ENCODE measurements at regions not wholly inside any gene's neighbourhood (a gene's known extent, or its start where the extent isn't known, plus 50 kb on each side); places are given as distances from the start of the nearest gene placed in this dataset.

DNA sequence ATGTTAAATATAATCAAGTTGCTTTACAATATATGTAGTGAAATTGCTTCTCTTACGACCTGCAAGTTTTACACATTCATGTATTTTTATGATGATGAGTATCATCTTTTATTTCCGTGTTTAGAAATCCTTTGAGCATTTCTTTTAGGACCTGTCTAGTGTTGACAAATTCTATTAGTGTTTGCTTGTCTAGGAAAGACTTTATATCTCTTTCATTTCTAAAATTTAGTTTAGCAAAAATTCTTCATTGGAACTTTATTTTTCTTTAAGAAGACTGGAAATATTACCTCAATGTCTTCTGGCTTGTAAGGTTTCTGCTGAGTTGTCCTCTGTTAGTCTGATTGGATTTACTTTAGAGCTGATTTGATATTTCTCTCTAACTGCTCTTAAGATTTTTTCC is 920.9 kb upstream of the CTNND2 start:
- TF ChIP-seq, protein P1, sequence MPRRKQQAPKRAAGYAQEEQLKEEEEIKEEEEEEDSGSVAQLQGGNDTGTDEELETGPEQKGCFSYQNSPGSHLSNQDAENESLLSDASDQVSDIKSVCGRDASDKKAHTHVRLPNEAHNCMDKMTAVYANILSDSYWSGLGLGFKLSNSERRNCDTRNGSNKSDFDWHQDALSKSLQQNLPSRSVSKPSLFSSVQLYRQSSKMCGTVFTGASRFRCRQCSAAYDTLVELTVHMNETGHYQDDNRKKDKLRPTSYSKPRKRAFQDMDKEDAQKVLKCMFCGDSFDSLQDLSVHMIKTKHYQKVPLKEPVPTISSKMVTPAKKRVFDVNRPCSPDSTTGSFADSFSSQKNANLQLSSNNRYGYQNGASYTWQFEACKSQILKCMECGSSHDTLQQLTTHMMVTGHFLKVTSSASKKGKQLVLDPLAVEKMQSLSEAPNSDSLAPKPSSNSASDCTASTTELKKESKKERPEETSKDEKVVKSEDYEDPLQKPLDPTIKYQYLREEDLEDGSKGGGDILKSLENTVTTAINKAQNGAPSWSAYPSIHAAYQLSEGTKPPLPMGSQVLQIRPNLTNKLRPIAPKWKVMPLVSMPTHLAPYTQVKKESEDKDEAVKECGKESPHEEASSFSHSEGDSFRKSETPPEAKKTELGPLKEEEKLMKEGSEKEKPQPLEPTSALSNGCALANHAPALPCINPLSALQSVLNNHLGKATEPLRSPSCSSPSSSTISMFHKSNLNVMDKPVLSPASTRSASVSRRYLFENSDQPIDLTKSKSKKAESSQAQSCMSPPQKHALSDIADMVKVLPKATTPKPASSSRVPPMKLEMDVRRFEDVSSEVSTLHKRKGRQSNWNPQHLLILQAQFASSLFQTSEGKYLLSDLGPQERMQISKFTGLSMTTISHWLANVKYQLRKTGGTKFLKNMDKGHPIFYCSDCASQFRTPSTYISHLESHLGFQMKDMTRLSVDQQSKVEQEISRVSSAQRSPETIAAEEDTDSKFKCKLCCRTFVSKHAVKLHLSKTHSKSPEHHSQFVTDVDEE (CRISPR knock-in tag; IDR thresholded peaks at IDR 0.05) = no peak

DNA sequence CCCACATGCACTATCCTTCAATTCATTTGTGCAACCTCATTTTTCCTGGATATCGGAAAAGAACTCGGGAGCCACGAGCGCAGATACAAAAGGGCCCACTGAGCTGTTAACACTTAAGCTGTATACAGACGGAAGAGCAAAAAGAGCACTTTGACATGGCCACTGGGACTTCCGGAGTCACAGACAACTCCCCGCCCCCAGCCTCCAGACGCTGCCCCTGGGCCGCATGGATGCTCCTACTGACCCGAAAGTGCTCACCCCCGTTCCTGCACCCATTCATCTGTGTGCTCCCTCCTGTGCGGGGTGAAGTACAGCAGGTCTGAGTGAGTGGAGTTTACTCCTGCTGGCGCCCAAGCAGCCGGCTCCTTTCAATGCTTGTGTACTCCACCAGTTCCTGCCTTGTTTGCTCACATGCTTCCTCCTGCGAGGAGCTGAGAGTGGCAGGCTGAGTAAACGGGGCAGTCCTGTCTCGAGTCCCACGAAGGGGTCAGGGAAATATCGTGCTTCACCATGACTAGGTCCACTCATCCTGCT is 901.0 kb upstream of the CTNND2 start:
- no peak for ATAC-seq
- TF ChIP-seq ZNF565 (CRISPR knock-in tag; conservative IDR thresholded peaks at IDR 0.05; ENCODE audit: low read depth) (no peak), BACH2 (CRISPR knock-in tag; IDR thresholded peaks at IDR 0.05; ENCODE audit: borderline replicate concordance) (no peak)
- TF ChIP-seq, protein P1 (CRISPR knock-in tag; IDR thresholded peaks at IDR 0.05) = no peak
- TF ChIP-seq, protein P2, sequence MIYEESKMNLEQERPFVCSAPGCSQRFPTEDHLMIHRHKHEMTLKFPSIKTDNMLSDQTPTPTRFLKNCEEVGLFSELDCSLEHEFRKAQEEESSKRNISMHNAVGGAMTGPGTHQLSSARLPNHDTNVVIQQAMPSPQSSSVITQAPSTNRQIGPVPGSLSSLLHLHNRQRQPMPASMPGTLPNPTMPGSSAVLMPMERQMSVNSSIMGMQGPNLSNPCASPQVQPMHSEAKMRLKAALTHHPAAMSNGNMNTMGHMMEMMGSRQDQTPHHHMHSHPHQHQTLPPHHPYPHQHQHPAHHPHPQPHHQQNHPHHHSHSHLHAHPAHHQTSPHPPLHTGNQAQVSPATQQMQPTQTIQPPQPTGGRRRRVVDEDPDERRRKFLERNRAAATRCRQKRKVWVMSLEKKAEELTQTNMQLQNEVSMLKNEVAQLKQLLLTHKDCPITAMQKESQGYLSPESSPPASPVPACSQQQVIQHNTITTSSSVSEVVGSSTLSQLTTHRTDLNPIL (CRISPR knock-in tag; IDR thresholded peaks at IDR 0.05; ENCODE audit: low read depth) = no peak

More for the DNA sequence above, 920.9 kb upstream of the CTNND2 start:
- ATAC-seq = no peak

DNA sequence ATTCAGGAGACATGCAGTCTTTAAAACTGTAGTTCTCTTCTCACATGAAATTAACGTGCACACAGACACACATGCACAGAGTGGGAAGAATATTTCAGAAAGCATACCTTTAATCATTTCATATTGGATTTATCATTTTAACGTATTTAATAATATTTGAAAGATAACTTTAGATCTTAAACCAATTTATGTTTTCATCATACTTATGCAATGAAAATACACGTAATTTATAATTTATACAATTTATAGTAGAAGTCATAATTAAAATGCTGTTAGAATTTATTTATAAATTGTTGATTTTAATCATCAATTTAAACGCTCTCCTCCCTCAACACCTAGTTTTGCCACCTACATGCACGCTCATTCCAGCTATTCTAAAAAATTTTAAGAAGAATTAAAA is 894.9 kb upstream of the CTNND2 start:
- TF ChIP-seq ZNF8 (CRISPR knock-in tag; IDR thresholded peaks at IDR 0.05) (no peak), SNAI2 (CRISPR knock-in tag; IDR thresholded peaks at IDR 0.05) (no peak), ZC3H10 (CRISPR knock-in tag; IDR thresholded peaks at IDR 0.05) (no peak), ESRRG (CRISPR knock-in tag; IDR thresholded peaks at IDR 0.05) (no peak), GLIS3 (CRISPR knock-in tag; IDR thresholded peaks at IDR 0.05) (no peak), ISL1 (CRISPR knock-in tag; IDR thresholded peaks at IDR 0.05) (no peak), PPARA (CRISPR knock-in tag; IDR thresholded peaks at IDR 0.05; ENCODE audit: borderline replicate concordance) (no peak), ZNF70 (CRISPR knock-in tag; IDR thresholded peaks at IDR 0.05) (no peak), ZNF565 (CRISPR knock-in tag; conservative IDR thresholded peaks at IDR 0.05; ENCODE audit: low read depth) (no peak), OSR1 (CRISPR knock-in tag; IDR thresholded peaks at IDR 0.05) (no peak)
- TF ChIP-seq, protein P3, sequence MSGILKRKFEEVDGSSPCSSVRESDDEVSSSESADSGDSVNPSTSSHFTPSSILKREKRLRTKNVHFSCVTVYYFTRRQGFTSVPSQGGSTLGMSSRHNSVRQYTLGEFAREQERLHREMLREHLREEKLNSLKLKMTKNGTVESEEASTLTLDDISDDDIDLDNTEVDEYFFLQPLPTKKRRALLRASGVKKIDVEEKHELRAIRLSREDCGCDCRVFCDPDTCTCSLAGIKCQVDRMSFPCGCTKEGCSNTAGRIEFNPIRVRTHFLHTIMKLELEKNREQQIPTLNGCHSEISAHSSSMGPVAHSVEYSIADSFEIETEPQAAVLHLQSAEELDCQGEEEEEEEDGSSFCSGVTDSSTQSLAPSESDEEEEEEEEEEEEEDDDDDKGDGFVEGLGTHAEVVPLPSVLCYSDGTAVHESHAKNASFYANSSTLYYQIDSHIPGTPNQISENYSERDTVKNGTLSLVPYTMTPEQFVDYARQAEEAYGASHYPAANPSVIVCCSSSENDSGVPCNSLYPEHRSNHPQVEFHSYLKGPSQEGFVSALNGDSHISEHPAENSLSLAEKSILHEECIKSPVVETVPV (CRISPR knock-in tag; IDR thresholded peaks at IDR 0.05) = no peak
- TF ChIP-seq, protein P4, sequence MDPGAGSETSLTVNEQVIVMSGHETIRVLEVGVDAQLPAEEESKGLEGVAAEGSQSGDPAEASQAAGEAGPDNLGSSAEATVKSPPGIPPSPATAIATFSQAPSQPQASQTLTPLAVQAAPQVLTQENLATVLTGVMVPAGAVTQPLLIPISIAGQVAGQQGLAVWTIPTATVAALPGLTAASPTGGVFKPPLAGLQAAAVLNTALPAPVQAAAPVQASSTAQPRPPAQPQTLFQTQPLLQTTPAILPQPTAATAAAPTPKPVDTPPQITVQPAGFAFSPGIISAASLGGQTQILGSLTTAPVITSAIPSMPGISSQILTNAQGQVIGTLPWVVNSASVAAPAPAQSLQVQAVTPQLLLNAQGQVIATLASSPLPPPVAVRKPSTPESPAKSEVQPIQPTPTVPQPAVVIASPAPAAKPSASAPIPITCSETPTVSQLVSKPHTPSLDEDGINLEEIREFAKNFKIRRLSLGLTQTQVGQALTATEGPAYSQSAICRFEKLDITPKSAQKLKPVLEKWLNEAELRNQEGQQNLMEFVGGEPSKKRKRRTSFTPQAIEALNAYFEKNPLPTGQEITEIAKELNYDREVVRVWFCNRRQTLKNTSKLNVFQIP (CRISPR knock-in tag; IDR thresholded peaks at IDR 0.05; ENCODE audit: borderline replicate concordance, low read depth) = no peak
- no peak for ATAC-seq

DNA sequence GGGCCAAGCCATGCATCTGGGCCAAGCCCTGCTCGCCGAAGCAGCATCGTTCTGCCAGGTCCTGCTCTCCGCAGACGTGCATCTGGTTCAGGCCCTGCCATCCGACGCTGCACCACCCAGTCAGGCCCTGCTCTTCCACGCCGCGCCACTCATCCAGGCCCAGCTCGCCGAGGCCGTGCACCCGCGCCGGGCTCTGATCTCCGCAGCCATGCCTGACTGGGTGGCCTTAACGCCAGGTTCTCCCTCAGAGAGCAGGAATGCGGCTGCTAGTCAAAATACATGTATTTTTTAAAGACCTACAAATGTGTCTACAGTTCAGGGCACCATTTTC is 891.1 kb upstream of the CTNND2 start:
- TF ChIP-seq ZC3H10 (CRISPR knock-in tag; IDR thresholded peaks at IDR 0.05) (no peak), CSDC2 (CRISPR knock-in tag; IDR thresholded peaks at IDR 0.05) (no peak), TCF4 (CRISPR knock-in tag; IDR thresholded peaks at IDR 0.05; ENCODE audit: borderline replicate concordance) (no peak), ARNTL (CRISPR knock-in tag; IDR thresholded peaks at IDR 0.05; ENCODE audit: borderline replicate concordance, low read depth) (no peak), TOX (CRISPR knock-in tag; IDR thresholded peaks at IDR 0.05; ENCODE audit: borderline replicate concordance) (no peak), ZFP30 (CRISPR knock-in tag; IDR thresholded peaks at IDR 0.05) (no peak), GLIS3 (CRISPR knock-in tag; IDR thresholded peaks at IDR 0.05) (no peak), ESRRG (CRISPR knock-in tag; IDR thresholded peaks at IDR 0.05) (no peak)
- TF ChIP-seq, protein P2 (CRISPR knock-in tag; IDR thresholded peaks at IDR 0.05; ENCODE audit: low read depth) = no peak

More for the DNA sequence above, 891.1 kb upstream of the CTNND2 start:
- ATAC-seq = no peak

All from SK-N-SH treated with all-trans-retinoic acid at 6 μM for 48 hours (cell line).